Choroid plexus epithelial cell (primary cell): ENCODE measurements at regions not wholly inside any gene's neighbourhood (a gene's known extent, or its start where the extent isn't known, plus 50 kb on each side); places are given as distances from the start of the nearest gene placed in this dataset.

Experiments
- DNase-seq: peaks from one replicate; pipeline ENCODE4 v3.0.0-alpha.2; 2010; ENCODE audit warnings: low read depth
- H3K4me3 ChIP-seq: 2 replicates; pipeline ENCODE4 v1.5.1; 2011; ENCODE audit warnings: low read depth, mild to moderate bottlenecking, control low read depth, low read length, moderate library complexity
- TF ChIP-seq, protein P1 (sequence below): conservative IDR thresholded peaks from 2 replicates; pipeline ENCODE4 v1.5.1; 2011; ENCODE audit warnings: low read depth, mild to moderate bottlenecking, control low read depth, inconsistent platforms, low read length, moderate library complexity

DNA sequence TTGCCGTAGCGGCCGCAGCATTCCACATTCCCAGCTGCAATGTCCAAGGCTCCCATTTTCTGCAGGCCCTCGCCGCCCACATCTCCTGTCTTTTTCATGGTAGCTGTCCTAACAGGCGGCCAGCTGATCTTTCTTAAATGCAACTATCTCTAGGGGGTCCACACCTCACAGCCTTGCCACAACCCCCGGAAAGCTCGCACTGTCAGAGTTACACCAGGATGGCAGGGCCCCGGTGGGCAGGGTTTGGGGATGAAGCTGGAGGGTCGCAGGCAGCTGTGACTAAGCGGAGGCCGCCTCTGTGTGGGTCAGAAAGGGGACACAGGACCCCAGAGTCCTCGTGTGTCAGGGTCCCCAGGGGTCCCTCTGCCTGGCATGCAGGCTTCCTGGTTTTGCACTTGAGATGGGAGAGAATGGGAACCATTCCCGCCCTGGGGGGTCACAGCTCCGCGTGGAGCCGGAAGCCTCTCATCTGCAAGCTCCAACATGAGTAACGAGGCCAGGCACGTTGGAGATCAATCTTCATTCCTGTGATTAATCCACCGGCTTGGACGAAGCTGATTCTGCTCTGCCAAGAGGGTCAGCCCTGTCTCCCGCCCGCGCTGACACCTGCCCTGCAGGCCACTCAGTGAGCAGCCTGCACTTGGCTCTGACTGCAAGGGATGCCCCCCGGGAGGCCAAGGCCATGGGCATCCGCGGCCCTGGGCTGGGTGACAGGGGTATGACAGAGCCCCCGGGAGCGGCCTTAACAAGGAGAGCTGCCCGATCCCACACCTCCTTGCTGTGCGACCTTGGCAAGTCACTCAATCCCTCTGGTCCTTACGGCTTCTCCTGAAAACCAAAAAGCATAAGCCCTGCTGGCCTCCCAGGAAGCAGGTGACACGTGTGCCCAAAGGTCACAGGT, 97.9 kb downstream of the ADRA2C start:
- TF ChIP-seq, protein P1, sequence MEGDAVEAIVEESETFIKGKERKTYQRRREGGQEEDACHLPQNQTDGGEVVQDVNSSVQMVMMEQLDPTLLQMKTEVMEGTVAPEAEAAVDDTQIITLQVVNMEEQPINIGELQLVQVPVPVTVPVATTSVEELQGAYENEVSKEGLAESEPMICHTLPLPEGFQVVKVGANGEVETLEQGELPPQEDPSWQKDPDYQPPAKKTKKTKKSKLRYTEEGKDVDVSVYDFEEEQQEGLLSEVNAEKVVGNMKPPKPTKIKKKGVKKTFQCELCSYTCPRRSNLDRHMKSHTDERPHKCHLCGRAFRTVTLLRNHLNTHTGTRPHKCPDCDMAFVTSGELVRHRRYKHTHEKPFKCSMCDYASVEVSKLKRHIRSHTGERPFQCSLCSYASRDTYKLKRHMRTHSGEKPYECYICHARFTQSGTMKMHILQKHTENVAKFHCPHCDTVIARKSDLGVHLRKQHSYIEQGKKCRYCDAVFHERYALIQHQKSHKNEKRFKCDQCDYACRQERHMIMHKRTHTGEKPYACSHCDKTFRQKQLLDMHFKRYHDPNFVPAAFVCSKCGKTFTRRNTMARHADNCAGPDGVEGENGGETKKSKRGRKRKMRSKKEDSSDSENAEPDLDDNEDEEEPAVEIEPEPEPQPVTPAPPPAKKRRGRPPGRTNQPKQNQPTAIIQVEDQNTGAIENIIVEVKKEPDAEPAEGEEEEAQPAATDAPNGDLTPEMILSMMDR = no peak
- no peak overlapping the region for H3K4me3 ChIP-seq

DNA sequence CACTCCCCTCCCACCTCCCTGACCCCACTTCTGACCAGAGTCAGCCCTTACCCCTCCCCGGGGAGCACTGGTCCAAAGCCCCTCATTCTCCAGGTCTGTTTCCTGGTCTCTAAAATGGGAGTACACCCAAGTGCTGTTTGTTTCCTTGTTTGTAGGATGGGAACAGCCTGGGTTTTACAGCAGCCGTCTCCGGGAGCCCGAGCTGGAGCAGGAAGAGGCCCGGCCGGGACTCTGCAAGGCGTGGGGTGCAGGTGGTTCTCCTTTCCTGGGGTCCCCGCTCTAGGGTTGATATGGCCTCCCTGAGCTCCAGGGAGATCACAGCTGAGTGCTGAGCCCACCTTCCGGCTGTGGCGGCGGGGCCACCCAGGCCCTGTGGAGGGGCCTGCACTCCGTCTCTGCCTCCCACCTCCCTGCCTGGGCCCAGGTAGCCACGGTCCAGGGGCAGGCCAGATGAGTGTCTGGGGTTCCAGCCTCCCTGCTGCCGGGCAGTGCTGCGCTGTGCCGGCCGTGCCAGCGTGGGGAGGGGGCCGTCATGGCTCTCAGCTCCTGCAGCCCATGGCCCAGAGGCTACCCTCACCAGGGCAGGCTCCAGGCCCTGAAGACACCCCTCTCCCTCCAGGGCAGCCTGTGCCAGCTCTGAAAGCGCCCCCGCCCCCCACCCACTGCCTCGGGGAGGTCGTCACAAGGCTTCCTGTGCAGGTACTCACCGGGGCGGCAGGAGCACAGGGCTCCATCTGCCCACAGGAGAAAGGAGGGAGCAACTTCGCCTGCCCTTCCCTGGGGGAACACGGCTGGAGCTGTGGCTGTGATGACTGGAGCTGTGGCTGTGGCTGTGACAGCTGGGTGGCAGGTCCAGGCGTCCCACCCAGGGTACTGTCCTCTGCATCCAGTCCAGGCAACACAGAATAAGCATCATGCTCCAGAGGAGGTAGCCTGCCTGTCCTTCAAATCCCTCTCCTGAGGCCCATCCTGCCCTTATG, 98.8 kb downstream of the ADRA2C start:
- TF ChIP-seq, protein P1 = no peak
- H3K4me3 ChIP-seq = no peak overlapping the region
- DNase-seq = no peak

More for the DNA sequence above, 97.9 kb downstream of the ADRA2C start:
- no peak for DNase-seq

DNA sequence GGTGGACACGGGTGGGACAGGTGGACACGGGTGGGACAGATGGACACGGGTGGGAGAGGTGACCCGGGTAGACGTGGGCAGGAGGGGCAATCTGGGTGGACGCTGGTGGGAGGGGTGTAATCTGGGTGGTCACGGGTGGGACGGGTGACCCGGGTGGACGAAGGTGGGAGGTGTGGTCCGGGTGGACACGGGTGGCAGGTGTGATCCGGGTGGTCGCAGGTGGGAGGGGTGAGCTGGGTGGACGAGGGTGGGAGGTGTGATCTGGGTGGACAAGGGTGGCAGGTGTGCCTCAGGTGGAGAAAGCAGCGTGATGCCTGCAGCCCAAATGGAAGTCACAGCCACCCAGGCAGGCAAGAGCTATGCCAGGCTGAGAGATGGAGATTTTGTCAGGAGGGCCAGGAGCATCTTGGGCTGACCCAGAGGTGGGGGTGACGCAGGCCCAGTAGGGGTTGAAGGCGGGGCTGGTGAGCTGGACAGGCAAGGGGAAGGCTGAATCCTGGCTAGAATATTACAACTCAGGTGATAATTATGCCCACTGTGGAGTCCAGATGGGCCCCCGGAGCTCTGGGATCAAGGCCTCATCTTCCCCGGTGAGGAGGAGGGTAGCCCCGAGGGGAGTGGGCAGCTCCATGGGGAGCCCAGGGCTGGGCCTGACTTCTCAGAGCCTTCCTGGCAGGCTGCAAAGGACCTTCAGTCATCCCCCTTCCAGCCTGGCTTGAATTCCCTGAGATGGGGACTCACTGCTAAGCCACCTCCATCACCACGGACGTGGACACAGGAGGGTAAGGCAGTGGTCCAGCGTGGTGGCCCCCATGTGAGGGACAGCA, 100.0 kb downstream of the ADRA2C start:
- no peak for DNase-seq
- H3K4me3 ChIP-seq = no peak overlapping the region
- TF ChIP-seq, protein P1 = no peak

DNA sequence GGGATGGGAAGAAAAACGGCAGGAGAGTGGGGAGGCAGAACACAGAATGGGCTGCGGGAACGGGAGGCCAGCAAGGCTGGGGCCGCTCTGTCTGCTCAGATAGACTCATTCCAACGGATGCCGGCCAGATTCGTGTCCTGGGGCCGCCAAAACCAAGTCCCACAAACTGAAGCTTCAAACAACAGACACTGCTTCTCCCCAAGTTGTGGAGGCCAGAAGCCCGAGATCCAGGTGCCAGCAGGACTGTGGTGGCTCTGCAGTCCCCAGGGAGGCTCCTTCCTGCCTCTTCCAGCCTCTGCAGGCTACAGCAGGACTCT, 100.6 kb downstream of the ADRA2C start:
- TF ChIP-seq, protein P1 = no peak
- DNase-seq = no peak
- H3K4me3 ChIP-seq = no peak overlapping the region

DNA sequence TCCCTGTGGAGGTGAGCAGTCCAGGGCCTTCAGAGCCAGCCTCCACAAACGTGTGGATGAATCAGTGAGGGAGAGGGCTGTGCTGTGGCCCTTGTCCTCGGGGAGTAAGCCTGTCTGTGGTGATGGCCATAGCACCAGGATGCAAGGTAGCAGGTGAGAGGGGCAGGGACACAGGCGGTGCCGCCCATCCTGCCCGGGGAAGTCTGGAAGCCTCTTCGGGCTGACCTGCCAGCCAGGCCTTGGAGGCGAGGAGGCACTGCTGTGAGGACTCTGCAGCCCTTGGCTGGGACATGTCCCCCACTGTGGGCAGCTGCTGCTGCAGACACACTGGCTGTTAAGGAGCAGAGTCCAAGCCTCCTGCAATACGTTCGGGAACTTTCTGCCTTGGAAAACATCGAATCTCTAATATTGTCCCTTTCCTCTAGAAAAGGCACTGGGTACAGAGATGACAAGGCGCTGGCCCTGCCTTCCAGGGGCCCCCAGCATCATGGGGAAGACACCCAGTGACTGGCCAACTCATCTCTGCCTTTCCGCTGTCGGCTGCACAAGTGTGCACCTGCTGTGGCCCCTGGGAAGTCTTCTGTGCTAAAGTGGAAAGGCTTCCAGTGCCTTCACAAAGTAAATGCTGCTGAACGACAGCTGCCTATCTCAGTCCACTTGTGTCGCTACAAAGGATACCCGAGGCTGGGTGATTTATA, 101.4 kb downstream of the ADRA2C start:
- DNase-seq = no peak
- H3K4me3 ChIP-seq = no peak overlapping the region
- TF ChIP-seq, protein P1 = no peak
